Stomach smooth muscle (tissue), 2 donors: ENCODE measurements at regions not wholly inside any gene's neighbourhood (a gene's known extent, or its start where the extent isn't known, plus 50 kb on each side); places are given as distances from the start of the nearest gene placed in this dataset.

Experiments used
- H3K27ac ChIP-seq: one replicate; pipeline ENCODE4 v1.7.0; 2013; ENCODE audit warnings: mild to moderate bottlenecking, low read length, inconsistent platforms
- H3K27me3 ChIP-seq, 2 donors: one replicate each; pipeline ENCODE4 v1.7.0; 2013; ENCODE audit warnings: low read length in 2 of 2; ENCODE audit not compliant: insufficient read depth in 2 of 2, control insufficient read depth in 1 of 2
- H3K36me3 ChIP-seq, 2 donors: one replicate each; pipeline ENCODE4 v1.7.0; 2013; ENCODE audit warnings: low read length in 2 of 2; ENCODE audit not compliant: control insufficient read depth in 2 of 2, insufficient read depth in 2 of 2
- H3K4me1 ChIP-seq: one replicate; pipeline ENCODE4 v1.7.0; 2013; ENCODE audit warnings: low read length; ENCODE audit not compliant: control insufficient read depth, insufficient read depth
- H3K4me3 ChIP-seq, 2 donors: one replicate each; pipeline ENCODE4 v1.7.0; 2013; ENCODE audit warnings: low read length in 2 of 2
- H3K9ac ChIP-seq, 2 donors: one replicate each; pipeline ENCODE4 v1.7.0; 2013; ENCODE audit warnings: low read length in 2 of 2, mild to moderate bottlenecking in 1 of 2
- H3K9me3 ChIP-seq, 2 donors: one replicate each; pipeline ENCODE4 v1.7.0; 2013; ENCODE audit warnings: low read length in 2 of 2; ENCODE audit not compliant: control insufficient read depth in 2 of 2
- donor health status: healthy.
- donor health status: Pancreatic carcinoma.

- Histone ChIP-seq H3K4me3 (no peak overlapping the region), H3K27me3 (no peaks in the 10 kb centered on the region), H3K4me1 (no peaks in the 10 kb centered on the region), H3K27ac (no peak overlapping the region), H3K9ac (no peak overlapping the region), H3K9me3 (no peaks in the 10 kb centered on the region), H3K36me3 (no peaks in the 10 kb centered on the region)
Measured at GRCh38 chr10:33684211-33684611, 349.7 kb upstream of the NRP1 start.

GRCh38 chr10:33681595-33681994, 347.1 kb upstream of the NRP1 start:
- no peaks in the 10 kb centered on the region for H3K36me3 ChIP-seq
- no peaks in the 10 kb centered on the region for H3K27me3 ChIP-seq
- H3K9ac ChIP-seq = no peak overlapping the region
- H3K9me3 ChIP-seq = no peaks in the 10 kb centered on the region
- H3K4me1 ChIP-seq = no peaks in the 10 kb centered on the region
- H3K4me3 ChIP-seq = no peak overlapping the region
- H3K27ac ChIP-seq = no peak overlapping the region

GRCh38 chr10:33680036-33680435, 345.6 kb upstream of the NRP1 start:
- no peak overlapping the region for H3K27ac ChIP-seq
- H3K27me3 ChIP-seq = no peaks in the 10 kb centered on the region
- H3K9ac ChIP-seq = no peak overlapping the region
- H3K9me3 ChIP-seq = no peaks in the 10 kb centered on the region
- H3K36me3 ChIP-seq = no peaks in the 10 kb centered on the region
- H3K4me3 ChIP-seq = no peak overlapping the region
- H3K4me1 ChIP-seq = no peaks in the 10 kb centered on the region

- no peak overlapping the region for H3K27ac ChIP-seq
- H3K4me1 ChIP-seq = no peaks in the 10 kb centered on the region
- H3K4me3 ChIP-seq = no peak overlapping the region
- H3K9ac ChIP-seq = no peak overlapping the region
- H3K9me3 ChIP-seq = no peaks in the 10 kb centered on the region
- H3K36me3 ChIP-seq = no peaks in the 10 kb centered on the region
- H3K27me3 ChIP-seq = no peaks in the 10 kb centered on the region
Measured at GRCh38 chr10:33676606-33677339, 342.3 kb upstream of the NRP1 start.

GRCh38 chr10:33674986-33675599, 340.6 kb upstream of the NRP1 start:
- Histone ChIP-seq H3K9me3 (no peaks in the 10 kb centered on the region), H3K27ac (no peak overlapping the region), H3K9ac (no peak overlapping the region), H3K36me3 (no peaks in the 10 kb centered on the region), H3K4me1 (no peaks in the 10 kb centered on the region), H3K27me3 (no peaks in the 10 kb centered on the region), H3K4me3 (no peak overlapping the region)

GRCh38 chr10:33674491-33674890, 340.0 kb upstream of the NRP1 start:
- H3K4me1 ChIP-seq = no peaks in the 10 kb centered on the region
- H3K27me3 ChIP-seq = no peaks in the 10 kb centered on the region
- no peak overlapping the region for H3K9ac ChIP-seq
- no peaks in the 10 kb centered on the region for H3K36me3 ChIP-seq
- H3K4me3 ChIP-seq = no peak overlapping the region
- no peaks in the 10 kb centered on the region for H3K9me3 ChIP-seq
- H3K27ac ChIP-seq = no peak overlapping the region

- Histone ChIP-seq H3K36me3 (no peaks in the 10 kb centered on the region), H3K27me3 (no peaks in the 10 kb centered on the region), H3K9me3 (no peaks in the 10 kb centered on the region), H3K27ac (no peak overlapping the region), H3K4me3 (no peak overlapping the region), H3K9ac (no peak overlapping the region), H3K4me1 (no peaks in the 10 kb centered on the region)
Measured at GRCh38 chr10:33673839-33674415, 339.5 kb upstream of the NRP1 start.

- no peak overlapping the region for H3K27ac ChIP-seq
- no peak overlapping the region for H3K9ac ChIP-seq
- H3K27me3 ChIP-seq = no peaks in the 10 kb centered on the region
- no peaks in the 10 kb centered on the region for H3K36me3 ChIP-seq
- no peak overlapping the region for H3K4me3 ChIP-seq
- no peaks in the 10 kb centered on the region for H3K4me1 ChIP-seq
- no peaks in the 10 kb centered on the region for H3K9me3 ChIP-seq
Measured at GRCh38 chr10:33669904-33670303, 335.4 kb upstream of the NRP1 start.

- H3K4me3 ChIP-seq = no peak overlapping the region
Measured at GRCh38 chr10:33666686-33667480, 332.4 kb upstream of the NRP1 start.

GRCh38 chr10:33665501-33665900, 331.0 kb upstream of the NRP1 start:
- no peak overlapping the region for H3K9ac ChIP-seq

More at GRCh38 chr10:33666686-33667480, 332.4 kb upstream of the NRP1 start:
- Histone ChIP-seq H3K27ac (no peak overlapping the region), H3K4me1 (no peaks in the 10 kb centered on the region), H3K36me3 (no peaks in the 10 kb centered on the region), H3K27me3 (no peaks in the 10 kb centered on the region), H3K9me3 (no peaks in the 10 kb centered on the region), H3K9ac (no peak overlapping the region)

More at GRCh38 chr10:33665501-33665900, 331.0 kb upstream of the NRP1 start:
- Histone ChIP-seq H3K36me3 (no peaks in the 10 kb centered on the region), H3K27me3 (no peaks in the 10 kb centered on the region), H3K4me1 (no peaks in the 10 kb centered on the region), H3K4me3 (no peak overlapping the region), H3K27ac (no peak overlapping the region), H3K9me3 (no peaks in the 10 kb centered on the region)
